Renal pelvis (tissue), 1 donor: ENCODE measurements at regions not wholly inside any gene's neighbourhood (a gene's known extent, or its start where the extent isn't known, plus 50 kb on each side); places are given as distances from the start of the nearest gene placed in this dataset.
"Not testable (repeated sequence)": the region's sequence is repeated elsewhere in the genome, so short reads cannot be mapped to it uniquely, and the experiment has no call there.

Experiments
- DNase-seq: peaks from one replicate; pipeline ENCODE4 v3.0.0-alpha.2; 2013

- DNase-seq, result no peak
Measured at GRCh38 chr21:28072601-28073000, 920.1 kb downstream of the LTN1 start.

- DNase-seq, result no peak
Measured at GRCh38 chr21:28069450-28069923, 923.2 kb downstream of the LTN1 start.

GRCh38 chr21:28068455-28069358 lies 924.0 kb downstream of the LTN1 start:
- DNase-seq, result no peak

GRCh38 chr21:28066596-28067387 lies 925.9 kb downstream of the LTN1 start:
- DNase-seq, result peak; percentile 30

- no peak for DNase-seq
Measured at GRCh38 chr21:28066076-28066475, 926.6 kb downstream of the LTN1 start.

GRCh38 chr21:28063241-28064216 lies 929.1 kb downstream of the LTN1 start:
- no peak for DNase-seq

GRCh38 chr21:28052956-28053355 lies 939.7 kb downstream of the LTN1 start:
- not testable (repeated sequence) for DNase-seq

GRCh38 chr21:28051649-28052048 lies 941.0 kb downstream of the LTN1 start:
- DNase-seq, result not testable (repeated sequence)

GRCh38 chr21:28035692-28036091 lies 957.0 kb downstream of the LTN1 start:
- not testable (repeated sequence) for DNase-seq

GRCh38 chr21:28034916-28035315 lies 957.8 kb downstream of the LTN1 start:
- not testable (repeated sequence) for DNase-seq

- DNase-seq, result peak; percentile 34
Measured at GRCh38 chr21:28034334-28034733, 958.3 kb downstream of the LTN1 start.

GRCh38 chr21:28032652-28033051 lies 960.0 kb downstream of the LTN1 start:
- not testable (repeated sequence) for DNase-seq

GRCh38 chr21:28031066-28031465 lies 961.6 kb downstream of the LTN1 start:
- not testable (repeated sequence) for DNase-seq

- no peak for DNase-seq
Measured at GRCh38 chr21:28025111-28025510, 967.6 kb downstream of the LTN1 start.

GRCh38 chr21:28018741-28019669 lies 973.7 kb downstream of the LTN1 start:
- no peak for DNase-seq

- DNase-seq, result no peak
Measured at GRCh38 chr21:28018213-28018612, 974.5 kb downstream of the LTN1 start.

- DNase-seq, result no peak
Measured at GRCh38 chr21:28016571-28016970, 976.1 kb downstream of the LTN1 start.

- DNase-seq, result not testable (repeated sequence)
Measured at GRCh38 chr21:28013123-28013522, 979.6 kb downstream of the LTN1 start.

- not testable (repeated sequence) for DNase-seq
Measured at GRCh38 chr21:28011970-28012369, 980.7 kb downstream of the LTN1 start.

- not testable (repeated sequence) for DNase-seq
Measured at GRCh38 chr21:28008245-28008644, 984.4 kb downstream of the LTN1 start.
